Heart left ventricle (tissue), 16 donors: ENCODE measurements at regions not wholly inside any gene's neighbourhood (a gene's known extent, or its start where the extent isn't known, plus 50 kb on each side); places are given as distances from the start of the nearest gene placed in this dataset.

Experiments
- ATAC-seq, 4 donors: fragments of 200-7000 bp; cut with Tn5 transposase; one replicate each; pipeline ENCODE4 v1.9.1; 2020 to 2022; ENCODE audit warnings: moderate library complexity in 4 of 4, mild to moderate bottlenecking in 3 of 4, moderate number of reproducible peaks in 1 of 4
- DNase-seq, 5 donors: peaks; one replicate each; pipeline ENCODE4 v3.0.0-alpha.2; 2020
- H3K27ac ChIP-seq, 12 donors: fragments of 200-600 bp; sonication (generic) in 4 of 12; one replicate each; pipeline versions ENCODE4 v1.5.0 to v1.8.0; 2016 to 2022; ENCODE audit warnings: mild to moderate bottlenecking in 2 of 12
- H3K27me3 ChIP-seq, 9 donors: fragments of 200-600 bp; sonication (generic) in 2 of 9; one replicate each; pipeline versions ENCODE4 v1.5.1 to v1.8.0; 2016 to 2022; ENCODE audit warnings: mild to moderate bottlenecking in 3 of 9
- H3K36me3 ChIP-seq, 9 donors: fragments of 200-600 bp; sonication (generic) in 2 of 9; one replicate each; pipeline versions ENCODE4 v1.5.0 to v1.8.0; 2018 to 2022; ENCODE audit warnings: mild to moderate bottlenecking in 2 of 9
- H3K4me1 ChIP-seq, 12 donors: fragments of 200-600 bp; sonication (generic) in 4 of 12; one replicate each; pipeline versions ENCODE4 v1.5.0 to v1.8.0; 2016 to 2022; ENCODE audit warnings: mild to moderate bottlenecking in 3 of 12
- H3K4me3 ChIP-seq, 12 donors: fragments of 200-600 bp; sonication (generic) in 4 of 12; one replicate each; pipeline versions ENCODE4 v1.5.0 to v1.8.0; 2017 to 2022; ENCODE audit warnings: mild to moderate bottlenecking in 9 of 12, moderate library complexity in 4 of 12
- H3K9me3 ChIP-seq, 12 donors: fragments of 200-600 bp; sonication (generic) in 4 of 12; one replicate each; pipeline versions ENCODE4 v1.5.0 to v1.8.0; 2016 to 2022; ENCODE audit warnings: mild to moderate bottlenecking in 1 of 12
- CTCF ChIP-seq, 12 donors: fragments of 200-600 bp; sonication (generic) in 4 of 12; IDR thresholded peaks; one replicate each; pipeline versions ENCODE4 v1.5.0 to v1.8.0; 2018 to 2022; ENCODE audit warnings: antibody characterized with exemption in 12 of 12, mild to moderate bottlenecking in 5 of 12
- POLR2A ChIP-seq, 2 donors: fragments of 450-650 bp; IDR thresholded peaks; one replicate each; pipeline ENCODE4 v1.6.1; 2017; ENCODE audit warnings: antibody characterized with exemption in 2 of 2, mild to moderate bottlenecking in 2 of 2, moderate library complexity in 2 of 2
- WGBS, 4 donors: extraction: QIAGEN DNeasy Blood & Tissue Kit in 2 of 4; methylation state at CpG; one replicate each; pipeline versions ENCODE4 v1.1.5 to v1.1.7; 2013 to 2018; 5-methylcytosine and 5-hydroxymethylcytosine counted together
- intact Hi-C, 10 donors: fragments of 100-400 bp; cut with DNase I; formaldehyde crosslinking; loops; one replicate each; pipeline versions ENCODE4 v1.11.1 to v1.14.2; 2022
- donor health status: ischemic (EF 13 %, LVEDD 7.1; RV severe dilation, severe dysfunction).
- donor health status: healthy with polysubstance abuse.
- donor health status: DM: no; HTN: yes; CAD: no.
- donor health status: DM: no; HTN: no; CAD: no.
- donor health status: ischemic (EF 25% LVEDD 6.9; RV normal size, moderate dysfunction).
- donor health status: ischemic (EF 25% LVEDD 5.7; RV mildly dilated, moderate dysfunction).
- donor health status: healthy.
- donor health status: DM: yes; HTN: yes; CAD: no.
- donor health status: ischemic (EF 35%, LVEDD 5.7; RV mildly dilated, moderate dysfunction).
- donor health status: nonischemic (EF 11% LVEDD 7.7; RV severe dilation, severe dysfunction).
- donor health status: DM: yes; HTN: yes; CAD: no.
- donor health status: PGD.
- donor health status: ischemic (EF 29% LVEDD 5.4; RV normal size, mild dysfunction).
- donor health status: nonischemic (EF 23%, LVEDD 6.1; RV moderate dilation, normal function).

- Histone ChIP-seq H3K27ac (no peak overlapping the region), H3K27me3 (no peaks in the 10 kb centered on the region), H3K9me3 (no peaks in the 10 kb centered on the region), H3K4me1 (peaks cover 0 to 3% (median 0%) of the 10 kb centered on the region in 12 donors), H3K36me3 (no peaks in the 10 kb centered on the region), H3K4me3 (peak overlapping the region in 1 of 12 donors; percentile 14)
- WGBS, 4 donors, result 75 to 85% (median 80%) methylated on average over 2 of the region's 2 CpGs
- TF ChIP-seq CTCF (IDR thresholded peaks at IDR 0.05) (no peak), POLR2A (IDR thresholded peaks at IDR 0.05) (no peak)
- ATAC-seq (no peak), DNase-seq (no peak)
- intact Hi-C loops, result no loop called here
These were observed 782.9 kb upstream of the SOX9 start for GRCh38 chr17:71337938-71338337.

- no peak for DNase-seq
- no peak overlapping the region for H3K27ac ChIP-seq
These were observed 782.4 kb upstream of the SOX9 start for GRCh38 chr17:71338396-71338795.

GRCh38 chr17:71339206-71339605 lies 781.6 kb upstream of the SOX9 start:
- Histone ChIP-seq H3K36me3 (no peaks in the 10 kb centered on the region), H3K4me1 (peaks cover 0 to 3% (median 0%) of the 10 kb centered on the region in 12 donors), H3K27ac (no peak overlapping the region), H3K4me3 (no peak overlapping the region), H3K27me3 (no peaks in the 10 kb centered on the region), H3K9me3 (no peaks in the 10 kb centered on the region)
- DNase-seq (no peak), ATAC-seq (no peak)
- TF ChIP-seq POLR2A (IDR thresholded peaks at IDR 0.05), result no peak
- no peak for TF ChIP-seq CTCF (IDR thresholded peaks at IDR 0.05)
- 2 to 17% (median 8%) methylated on average over 1 of the region's 1 CpG for WGBS, 4 donors
- intact Hi-C loops, result no loop called here

More at GRCh38 chr17:71338396-71338795, 782.4 kb upstream of the SOX9 start:
- H3K4me1 ChIP-seq, result peaks cover 0 to 3% (median 0%) of the 10 kb centered on the region in 12 donors
- ATAC-seq, result no peak
- no peaks in the 10 kb centered on the region for H3K36me3 ChIP-seq
- H3K9me3 ChIP-seq, result no peaks in the 10 kb centered on the region
- no peaks in the 10 kb centered on the region for H3K27me3 ChIP-seq
- no peak for TF ChIP-seq POLR2A (IDR thresholded peaks at IDR 0.05)
- TF ChIP-seq CTCF (IDR thresholded peaks at IDR 0.05), result no peak
- H3K4me3 ChIP-seq, result peak overlapping the region in 1 of 12 donors; percentile 14
- WGBS, 4 donors, result 34 to 40% (median 38%) methylated on average over 5 of the region's 5 CpGs
- intact Hi-C loops, result no loop called here

- 82 to 100% (median 88%) methylated on average over 1 of the region's 1 CpG for WGBS, 4 donors
- intact Hi-C loops, result loop anchor here in 1 of 10 donors (10.0 kb wide), 1 partner anchor 62 kb away; no protein-coding TSS in a partner anchor
These were observed 778.1 kb upstream of the SOX9 start for GRCh38 chr17:71342737-71343136.

More at GRCh38 chr17:71342737-71343136, 778.1 kb upstream of the SOX9 start:
- H3K27me3 ChIP-seq, result no peaks in the 10 kb centered on the region
- no peak overlapping the region for H3K27ac ChIP-seq
- no peaks in the 10 kb centered on the region for H3K36me3 ChIP-seq
- ATAC-seq (no peak), DNase-seq (no peak)
- peaks cover 0 to 3% (median 0%) of the 10 kb centered on the region in 12 donors for H3K4me1 ChIP-seq
- no peak for TF ChIP-seq POLR2A (IDR thresholded peaks at IDR 0.05)
- no peak for TF ChIP-seq CTCF (IDR thresholded peaks at IDR 0.05)
- no peaks in the 10 kb centered on the region for H3K9me3 ChIP-seq
- H3K4me3 ChIP-seq, result no peak overlapping the region
